Fibroblast of lung (primary cell): ENCODE measurements at regions not wholly inside any gene's neighbourhood (a gene's known extent, or its start where the extent isn't known, plus 50 kb on each side); places are given as distances from the start of the nearest gene placed in this dataset.

ENCODE experiments used
- DNase-seq, 2 donors: peaks; one replicate each; pipeline versions ENCODE4 v3.0.0 to v3.0.0-alpha.2; 2010; ENCODE audit warnings: low read depth in 2 of 2
- H2AFZ ChIP-seq: 2 replicates; pipeline ENCODE4 v1.5.1; 2012; ENCODE audit warnings: low read length, control low read depth, inconsistent platforms
- H3K27ac ChIP-seq: 2 replicates; pipeline ENCODE4 v1.5.1; 2011; ENCODE audit warnings: low read length, control low read depth; ENCODE audit not compliant: insufficient read depth
- H3K27me3 ChIP-seq: 2 replicates; pipeline ENCODE4 v1.5.1; 2011; ENCODE audit warnings: mild to moderate bottlenecking, low read length; ENCODE audit not compliant: control insufficient read depth, insufficient read depth
- H3K36me3 ChIP-seq: 2 replicates; pipeline ENCODE4 v1.5.1; 2011; ENCODE audit warnings: low read length; ENCODE audit not compliant: control insufficient read depth, insufficient read depth
- H3K4me1 ChIP-seq: 2 replicates; pipeline ENCODE4 v1.5.1; 2011; ENCODE audit warnings: low read length; ENCODE audit not compliant: control insufficient read depth, insufficient read depth; ENCODE audit errors: extremely low read depth
- H3K4me2 ChIP-seq: 2 replicates; pipeline ENCODE4 v1.5.1; 2011; ENCODE audit warnings: low read length, control low read depth; ENCODE audit not compliant: insufficient read depth; ENCODE audit errors: extremely low read depth
- H3K4me3 ChIP-seq, 4 experiments: fragments of 200-600 bp in 1 of 4; sonication (generic) in 1 of 4; replicated peaks in 1 of 4; 2 replicates each; pipeline ENCODE4 v1.5.1; 2011 to 2016; ENCODE audit warnings: low read length in 4 of 4, low read depth in 3 of 4, mild to moderate bottlenecking in 3 of 4, control low read depth in 2 of 4, inconsistent platforms in 1 of 4, mixed read lengths in 1 of 4; ENCODE audit not compliant: insufficient read depth in 1 of 4; ENCODE audit errors: control extremely low read depth in 1 of 4
- H3K79me2 ChIP-seq: 2 replicates; pipeline ENCODE4 v1.5.1; 2012; ENCODE audit warnings: mild to moderate bottlenecking, low read length, inconsistent platforms; ENCODE audit not compliant: control insufficient read depth, insufficient read depth
- H3K9ac ChIP-seq: 2 replicates; pipeline ENCODE4 v1.5.1; 2011; ENCODE audit warnings: mild to moderate bottlenecking, low read length, control low read depth; ENCODE audit not compliant: insufficient read depth
- H3K9me3 ChIP-seq: 2 replicates; pipeline ENCODE4 v1.5.1; 2012; ENCODE audit warnings: low read depth, low read length; ENCODE audit not compliant: control insufficient read depth, insufficient read depth
- H4K20me1 ChIP-seq: 2 replicates; pipeline ENCODE4 v1.5.1; 2011; ENCODE audit warnings: low read length; ENCODE audit not compliant: control insufficient read depth, insufficient read depth; ENCODE audit errors: extremely low read depth
- EZH2 ChIP-seq: IDR thresholded peaks from 2 replicates; pipeline ENCODE4 v1.5.1; 2012; ENCODE audit warnings: low read length, control low read depth, mild to moderate bottlenecking; ENCODE audit errors: missing control alignments
- TF ChIP-seq, protein P1 (sequence below), 2 donors: IDR thresholded peaks in 1 of 2; conservative IDR thresholded peaks in 1 of 2; 1 replicate in 1 of 2; 2 replicates in 1 of 2; pipeline ENCODE4 v1.5.1; 2011 to 2012; ENCODE audit warnings: low read length in 2 of 2, control low read depth in 1 of 2, inconsistent platforms in 1 of 2, low read depth in 1 of 2, mild to moderate bottlenecking in 1 of 2

DNA sequence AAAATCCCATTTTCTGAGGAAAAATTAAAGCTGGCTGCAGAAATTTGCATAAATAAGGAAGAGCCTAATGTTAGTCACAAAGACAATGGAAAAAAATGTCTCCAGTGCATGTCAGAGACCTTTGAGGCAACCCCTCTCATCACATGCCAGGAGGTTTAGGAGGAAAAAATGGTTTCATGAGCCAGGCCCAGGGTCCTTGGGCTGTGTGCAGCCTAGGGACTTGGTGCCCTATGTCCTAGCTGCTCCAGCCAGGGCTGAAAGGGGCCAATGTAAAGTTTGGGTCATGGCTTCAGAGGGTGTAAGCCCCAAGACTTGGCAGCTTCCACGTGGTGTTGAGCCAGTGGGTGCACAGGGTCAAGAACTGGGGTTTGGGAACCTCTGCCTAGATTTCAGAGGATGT lies 1252.6 kb downstream of the PCDH9 start:
- no peak overlapping the region for H2AFZ ChIP-seq
- no peak overlapping the region for H3K4me3 ChIP-seq
- H3K9ac ChIP-seq = no peak overlapping the region
- no peak overlapping the region for H3K4me2 ChIP-seq
- no peak for DNase-seq
- TF ChIP-seq EZH2 = no peak
- TF ChIP-seq, protein P1, sequence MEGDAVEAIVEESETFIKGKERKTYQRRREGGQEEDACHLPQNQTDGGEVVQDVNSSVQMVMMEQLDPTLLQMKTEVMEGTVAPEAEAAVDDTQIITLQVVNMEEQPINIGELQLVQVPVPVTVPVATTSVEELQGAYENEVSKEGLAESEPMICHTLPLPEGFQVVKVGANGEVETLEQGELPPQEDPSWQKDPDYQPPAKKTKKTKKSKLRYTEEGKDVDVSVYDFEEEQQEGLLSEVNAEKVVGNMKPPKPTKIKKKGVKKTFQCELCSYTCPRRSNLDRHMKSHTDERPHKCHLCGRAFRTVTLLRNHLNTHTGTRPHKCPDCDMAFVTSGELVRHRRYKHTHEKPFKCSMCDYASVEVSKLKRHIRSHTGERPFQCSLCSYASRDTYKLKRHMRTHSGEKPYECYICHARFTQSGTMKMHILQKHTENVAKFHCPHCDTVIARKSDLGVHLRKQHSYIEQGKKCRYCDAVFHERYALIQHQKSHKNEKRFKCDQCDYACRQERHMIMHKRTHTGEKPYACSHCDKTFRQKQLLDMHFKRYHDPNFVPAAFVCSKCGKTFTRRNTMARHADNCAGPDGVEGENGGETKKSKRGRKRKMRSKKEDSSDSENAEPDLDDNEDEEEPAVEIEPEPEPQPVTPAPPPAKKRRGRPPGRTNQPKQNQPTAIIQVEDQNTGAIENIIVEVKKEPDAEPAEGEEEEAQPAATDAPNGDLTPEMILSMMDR (conservative IDR thresholded peaks at IDR 0.05 in 1 of 2, IDR thresholded peaks at IDR 0.05 in 1 of 2; ENCODE audit: low read depth in 1 of 2, low read length in 2 of 2) = no peak
- H3K9me3 ChIP-seq = no peaks in the 10 kb centered on the region
- no peaks in the 10 kb centered on the region for H3K79me2 ChIP-seq
- H3K36me3 ChIP-seq = no peaks in the 10 kb centered on the region
- H3K4me1 ChIP-seq = no peaks in the 10 kb centered on the region
- no peak overlapping the region for H3K27ac ChIP-seq
- H4K20me1 ChIP-seq = no peaks in the 10 kb centered on the region
- H3K27me3 ChIP-seq = no peaks in the 10 kb centered on the region

GRCh38 chr13:65971541-65971940 lies 1258.6 kb downstream of the PCDH9 start:
- no peak overlapping the region for H3K4me3 ChIP-seq
- TF ChIP-seq, protein P1 (conservative IDR thresholded peaks at IDR 0.05 in 1 of 2, IDR thresholded peaks at IDR 0.05 in 1 of 2; ENCODE audit: low read depth in 1 of 2, low read length in 2 of 2) = no peak
- no peak for TF ChIP-seq EZH2
- H4K20me1 ChIP-seq = no peaks in the 10 kb centered on the region
- DNase-seq = no peak
- no peaks in the 10 kb centered on the region for H3K4me1 ChIP-seq
- no peaks in the 10 kb centered on the region for H3K27me3 ChIP-seq
- H3K79me2 ChIP-seq = no peaks in the 10 kb centered on the region
- H3K36me3 ChIP-seq = no peaks in the 10 kb centered on the region
- no peak overlapping the region for H3K4me2 ChIP-seq
- H2AFZ ChIP-seq = no peak overlapping the region
- H3K9ac ChIP-seq = no peak overlapping the region
- no peaks in the 10 kb centered on the region for H3K9me3 ChIP-seq
- H3K27ac ChIP-seq = no peak overlapping the region

- Histone ChIP-seq H3K36me3 (no peaks in the 10 kb centered on the region), H2AFZ (no peak overlapping the region), H4K20me1 (no peaks in the 10 kb centered on the region), H3K4me2 (no peak overlapping the region), H3K9ac (no peak overlapping the region), H3K79me2 (no peaks in the 10 kb centered on the region), H3K27ac (no peak overlapping the region), H3K27me3 (no peaks in the 10 kb centered on the region), H3K4me1 (no peaks in the 10 kb centered on the region), H3K9me3 (no peaks in the 10 kb centered on the region), H3K4me3 (no peak overlapping the region)
- DNase-seq = peak; percentile 23 to 36
- no peak for TF ChIP-seq EZH2
- TF ChIP-seq, protein P1 (conservative IDR thresholded peaks at IDR 0.05 in 1 of 2, IDR thresholded peaks at IDR 0.05 in 1 of 2; ENCODE audit: low read depth in 1 of 2, low read length in 2 of 2) = peak; percentile 33 to 36
These were observed 1263.1 kb downstream of the PCDH9 start for GRCh38 chr13:65966991-65967451.
